Stimulated activated CD4-positive, alpha-beta T cell treated with anti-CD3 and anti-CD28 coated beads, Interleukin-4, amount 100 ng/mL, for 48 hours (primary cell): ENCODE measurements at regions not wholly inside any gene's neighbourhood (a gene's known extent, or its start where the extent isn't known, plus 50 kb on each side); places are given as distances from the start of the nearest gene placed in this dataset.
"Not testable (repeated sequence)": the region's sequence is repeated elsewhere in the genome, so short reads cannot be mapped to it uniquely, and the experiment has no call there.

Source experiments
- DNase-seq, 2 donors: peaks; one replicate each; pipeline ENCODE4 v3.0.0-alpha.2; 2020; ENCODE audit warnings: low read depth in 2 of 2

GRCh38 chr3:137116619-137117018, 158.8 kb downstream of the IL20RB start:
- DNase-seq: no peak

GRCh38 chr3:137121704-137122314, 164.0 kb downstream of the IL20RB start:
- DNase-seq: peak in 1 of 2 donors; percentile 7

- DNase-seq: no peak
These were observed 173.3 kb downstream of the IL20RB start for GRCh38 chr3:137131081-137131480.

- no peak for DNase-seq
These were observed 176.6 kb downstream of the IL20RB start for GRCh38 chr3:137134431-137134830.

- DNase-seq: no peak
These were observed 190.6 kb downstream of the IL20RB start for GRCh38 chr3:137148406-137148805.

GRCh38 chr3:137148917-137149316, 191.1 kb downstream of the IL20RB start:
- no peak for DNase-seq

- no peak for DNase-seq
These were observed 193.0 kb downstream of the IL20RB start for GRCh38 chr3:137150825-137151224.

GRCh38 chr3:137153046-137153445, 195.3 kb downstream of the IL20RB start:
- DNase-seq: not testable (repeated sequence)

GRCh38 chr3:137163241-137163871, 205.6 kb downstream of the IL20RB start:
- no peak for DNase-seq

GRCh38 chr3:137163958-137164357, 206.2 kb downstream of the IL20RB start:
- DNase-seq: no peak

- DNase-seq: no peak
These were observed 207.5 kb downstream of the IL20RB start for GRCh38 chr3:137165117-137165806.

GRCh38 chr3:137171834-137172603, 214.2 kb downstream of the IL20RB start:
- no peak for DNase-seq

- no peak for DNase-seq
These were observed 214.9 kb downstream of the IL20RB start for GRCh38 chr3:137172728-137173127.

- DNase-seq: no peak
These were observed 216.7 kb downstream of the IL20RB start for GRCh38 chr3:137174514-137174913.

GRCh38 chr3:137180220-137180619, 222.4 kb downstream of the IL20RB start:
- DNase-seq: no peak

- DNase-seq: no peak
These were observed 233.5 kb downstream of the IL20RB start for GRCh38 chr3:137191133-137191923.

- no peak for DNase-seq
These were observed 234.2 kb downstream of the IL20RB start for GRCh38 chr3:137191951-137192350.

GRCh38 chr3:137194301-137194700, 236.5 kb downstream of the IL20RB start:
- DNase-seq: no peak

- not testable (repeated sequence) for DNase-seq
These were observed 240.6 kb downstream of the IL20RB start for GRCh38 chr3:137198374-137198773.

GRCh38 chr3:137199678-137200077, 241.9 kb downstream of the IL20RB start:
- no peak for DNase-seq

- no peak for DNase-seq
These were observed 243.3 kb downstream of the IL20RB start for GRCh38 chr3:137201066-137201465.

- no peak for DNase-seq
These were observed 245.2 kb downstream of the IL20RB start for GRCh38 chr3:137202941-137203340.
